ENCODE measurements at regions not wholly inside any gene's neighbourhood (a gene's known extent, or its start where the extent isn't known, plus 50 kb on each side); places are given as distances from the start of the nearest gene placed in this dataset.

DNA sequence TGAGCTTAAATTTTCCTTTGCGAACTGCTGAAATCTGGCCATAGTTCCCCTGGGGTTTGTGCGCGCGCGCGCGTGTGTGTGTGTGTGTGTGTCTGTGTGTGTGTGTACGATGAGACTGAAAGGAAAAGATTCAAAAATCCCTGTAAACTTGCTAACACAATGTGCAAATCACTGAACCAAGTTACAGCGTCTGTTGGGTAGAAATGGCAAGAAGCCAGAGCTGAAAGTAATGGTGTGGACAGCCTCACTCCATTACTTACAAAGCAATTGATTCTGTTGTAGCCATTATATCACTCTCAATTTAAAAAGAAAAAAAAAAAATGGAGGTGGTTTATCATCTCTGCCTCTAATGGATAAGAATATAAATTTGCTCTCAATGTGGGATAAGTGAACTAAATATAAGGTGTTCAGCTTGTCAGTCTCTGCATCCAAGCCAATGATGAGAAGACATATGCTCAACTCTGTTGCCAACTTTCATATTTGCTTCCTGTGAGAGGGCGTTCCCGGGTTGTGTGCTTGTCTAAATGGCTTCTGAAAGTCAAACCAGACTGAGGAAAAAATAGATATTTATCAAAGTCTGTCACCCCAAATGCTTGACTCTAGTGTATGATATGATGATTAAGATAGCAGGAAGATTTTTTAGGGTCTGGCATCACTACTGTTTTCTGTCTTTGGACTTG, 422.2 kb downstream of the ZNF385D start:
- TF ChIP-seq CTCF (IDR thresholded peaks at IDR 0.05): no peak
- TF ChIP-seq EP300 (IDR thresholded peaks at IDR 0.05): no peak

Measured in tibial nerve (tissue), 4 donors.